ENCODE measurements at regions not wholly inside any gene's neighbourhood (a gene's known extent, or its start where the extent isn't known, plus 50 kb on each side); places are given as distances from the start of the nearest gene placed in this dataset.

- no peak overlapping the region for H2AFZ ChIP-seq (ENCODE audit: low read length)
- H3K4ac ChIP-seq (ENCODE audit: low read depth, low read length): no peak overlapping the region
- no peak for TF ChIP-seq CTCF (conservative IDR thresholded peaks at IDR 0.05)
- DNase-seq: no peak
- no peak overlapping the region for H2AK5ac ChIP-seq (ENCODE audit: insufficient read length, low read length)
- H2BK120ac ChIP-seq (ENCODE audit: low read depth, low read length, poor library complexity, severe bottlenecking): no peak overlapping the region
- no peaks in the 10 kb centered on the region; a peak in 1 of 7 replicates for H3K36me3 Mint-ChIP-seq (ENCODE audit: insufficient read depth in 1 of 3, low read depth in 3 of 3)
- no peak overlapping the region for H2BK5ac ChIP-seq (ENCODE audit: insufficient read length, low read length)
- no peak overlapping the region for H3T11ph ChIP-seq (ENCODE audit: low read length)
- H2BK20ac ChIP-seq (ENCODE audit: low read depth, low read length, poor library complexity, severe bottlenecking): no peak overlapping the region
- H3K27me3 ChIP-seq (ENCODE audit: insufficient read depth, low read length): no peaks in the 10 kb centered on the region
- no peaks in the 10 kb centered on the region for H3K23me2 ChIP-seq (ENCODE audit: insufficient read length, low read depth, low read length, poor library complexity, severe bottlenecking)
- no peak overlapping the region for H3K23ac ChIP-seq (ENCODE audit: insufficient read length, low read depth, low read length)
- H3K4me1 ChIP-seq (ENCODE audit: insufficient read depth, low read length): no peaks in the 10 kb centered on the region
- no peak overlapping the region for H3K4me3 Mint-ChIP-seq
- no peak overlapping the region for H3K4me2 ChIP-seq (ENCODE audit: insufficient read depth, insufficient read length, low read length)
- no peak overlapping the region for H2BK12ac ChIP-seq (ENCODE audit: insufficient read length, low read depth, low read length)
- no peaks in the 10 kb centered on the region for H3K9me3 ChIP-seq (ENCODE audit: control insufficient read depth, low read depth, low read length)
- no peak overlapping the region for H3K9ac ChIP-seq (ENCODE audit: extremely low read depth, insufficient read length, low read length)
- no peak overlapping the region for H3K56ac ChIP-seq (ENCODE audit: insufficient read length, low read depth, low read length)
- no peaks in the 10 kb centered on the region for H3K9me3 Mint-ChIP-seq
- no peak overlapping the region for H3K27ac Mint-ChIP-seq
- H3K79me2 ChIP-seq (ENCODE audit: insufficient read depth, low read length): no peaks in the 10 kb centered on the region
- no peak overlapping the region for H2BK15ac ChIP-seq (ENCODE audit: low read depth, low read length)
- 0 out of 4 replicates have a peak, but pooled peaks cover 0 to 2% of the 10 kb centered on the region in 2 experiments for H3K4me1 Mint-ChIP-seq
- H3K18ac ChIP-seq (ENCODE audit: insufficient read length, low read depth, low read length): no peak overlapping the region
- H3K27me3 Mint-ChIP-seq (ENCODE audit: low read depth): peaks cover 2% of the 10 kb centered on the region; the same call in 1 of the 2 replicates
- no peaks in the 10 kb centered on the region for H4K20me1 ChIP-seq (ENCODE audit: control insufficient read depth, insufficient read depth, insufficient read length)
- H4K5ac ChIP-seq (ENCODE audit: insufficient read length, low read depth, low read length): no peak overlapping the region
- H3K79me1 ChIP-seq (ENCODE audit: insufficient read depth, low read depth, low read length, poor library complexity, severe bottlenecking): no peaks in the 10 kb centered on the region
- peak overlapping the region; percentile 37; the same call in 1 of the 2 replicates for H3K14ac ChIP-seq (ENCODE audit: insufficient read depth, low read length)
- no peak overlapping the region for H4K8ac ChIP-seq (replicated peaks; ENCODE audit: insufficient read length, low read depth, low read length)
- H3K27ac ChIP-seq (ENCODE audit: insufficient read length, low read depth, low read length): no peak overlapping the region
- H4K91ac ChIP-seq (ENCODE audit: insufficient read length, low read depth, low read length): no peak overlapping the region
- no CpG with 5 or more reads among the region's 4 CpGs for WGBS (ENCODE audit: extremely low coverage, insufficient read length, low lambda C conversion rate)
Observed at GRCh38 chr6:44505751-44506150, 118.2 kb downstream of the CDC5L start.

Data from H9 (cell line).